AG09319 (cell line): ENCODE measurements at regions not wholly inside any gene's neighbourhood (a gene's known extent, or its start where the extent isn't known, plus 50 kb on each side); places are given as distances from the start of the nearest gene placed in this dataset.
A peak's percentile ranks its signal among the peaks of the same experiment; 100 is the strongest.

Experiments used
- DNase-seq: peaks from one replicate; pipeline ENCODE4 v3.0.0-alpha.2; 2010; ENCODE audit warnings: low read depth; ENCODE audit errors: extremely low read depth
- CTCF ChIP-seq: IDR thresholded peaks from 2 replicates; pipeline ENCODE4 v1.5.1; 2011; ENCODE audit warnings: low read depth, mild to moderate bottlenecking, inconsistent platforms, low read length, moderate library complexity

DNA sequence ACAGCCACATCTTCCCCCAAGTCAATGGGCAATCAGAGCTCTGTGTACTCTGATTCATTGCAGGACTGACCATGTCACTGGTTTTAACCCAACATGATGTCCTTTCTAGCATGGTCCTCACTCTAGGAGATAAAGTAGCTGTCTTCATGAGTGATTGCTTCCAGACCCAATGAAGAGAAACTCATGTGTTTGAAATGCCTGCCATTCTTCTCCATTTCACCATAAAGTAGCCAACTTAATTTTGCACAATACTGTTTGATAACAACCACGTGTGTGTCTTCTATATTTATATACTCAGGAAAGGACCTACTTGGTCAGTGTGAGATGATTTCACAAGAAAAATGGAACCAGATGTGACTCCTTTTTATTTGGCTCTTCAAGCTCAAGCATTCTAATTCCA is 172.5 kb downstream of the AXIN2 start:
- peak; percentile 69 for DNase-seq
- TF ChIP-seq CTCF: no peak

DNA sequence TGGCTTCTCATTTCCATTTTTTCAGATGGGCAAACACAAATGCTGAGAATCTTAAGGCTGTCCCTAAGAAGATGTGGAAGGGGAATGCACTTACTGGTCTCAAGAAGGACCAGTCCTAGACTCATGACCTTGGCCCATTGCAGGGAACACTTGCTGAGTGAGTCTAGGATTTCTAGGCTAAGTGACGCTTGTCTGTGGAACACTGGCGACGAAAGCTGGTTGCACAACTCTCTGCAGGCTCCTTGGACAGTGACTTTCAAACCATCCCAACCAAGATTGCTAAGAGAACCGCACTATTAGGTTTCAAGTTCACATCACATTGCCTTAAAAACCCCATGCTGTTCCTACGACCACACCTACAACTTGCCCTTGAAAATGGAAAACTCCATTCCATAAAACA is 174.1 kb downstream of the AXIN2 start:
- DNase-seq: no peak
- TF ChIP-seq CTCF: no peak

GRCh38 chr17:65385726-65386125 is 175.7 kb downstream of the AXIN2 start:
- DNase-seq: no peak
- no peak for TF ChIP-seq CTCF

GRCh38 chr17:65385071-65385470 is 176.4 kb downstream of the AXIN2 start:
- no peak for DNase-seq
- no peak for TF ChIP-seq CTCF

DNA sequence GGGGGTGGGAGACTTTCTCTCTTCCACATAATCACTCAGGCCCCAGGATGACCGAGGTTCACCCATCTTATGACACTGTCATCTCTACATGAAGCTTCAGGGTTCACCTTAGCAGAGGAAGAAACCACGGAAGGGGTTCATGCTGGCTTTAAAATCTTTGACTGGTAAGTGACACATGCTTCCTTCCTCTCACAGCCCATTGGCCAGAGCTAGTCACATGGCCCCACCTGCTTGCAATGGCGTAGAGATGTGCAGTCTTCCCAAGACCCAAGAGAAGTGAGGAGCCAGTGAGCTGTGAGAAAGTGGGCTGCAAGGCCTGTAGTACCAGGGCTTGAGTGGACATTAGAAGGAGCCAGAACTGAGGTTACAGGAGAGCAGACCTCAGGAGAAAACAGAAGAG is 180.3 kb downstream of the AXIN2 start:
- TF ChIP-seq CTCF: no peak
- no peak for DNase-seq

- no peak for TF ChIP-seq CTCF
- no peak for DNase-seq
Measured at GRCh38 chr17:65374966-65375365, 186.5 kb downstream of the AXIN2 start.

DNA sequence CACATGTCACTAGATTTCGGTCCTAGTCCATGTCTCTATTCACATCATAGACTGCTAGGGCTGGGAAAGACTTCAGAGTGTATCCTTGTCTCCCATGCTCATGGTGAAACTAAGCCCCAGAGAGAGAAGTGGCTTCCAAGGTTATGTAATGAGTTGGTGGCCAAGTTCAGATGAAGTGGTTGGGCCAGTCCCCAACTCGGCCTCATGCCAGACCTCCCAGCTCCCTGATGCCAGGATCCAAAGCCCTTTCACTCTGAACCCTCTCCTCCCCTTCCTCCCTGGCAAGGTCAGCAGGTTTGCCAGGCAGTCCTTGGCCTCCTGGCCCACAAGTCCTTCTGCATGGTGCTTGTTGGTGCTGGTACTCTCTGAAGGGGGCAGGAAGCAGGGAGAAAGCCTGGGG is 189.7 kb downstream of the AXIN2 start:
- TF ChIP-seq CTCF: no peak
- no peak for DNase-seq
